ENCODE measurements at regions not wholly inside any gene's neighbourhood (a gene's known extent, or its start where the extent isn't known, plus 50 kb on each side); places are given as distances from the start of the nearest gene placed in this dataset.
"Not testable (repeated sequence)": the region's sequence is repeated elsewhere in the genome, so short reads cannot be mapped to it uniquely, and the experiment has no call there.

GRCh38 chr2:114128725-114129124 is 238.8 kb downstream of the ACTR3 start:
- no peak for DNase-seq (ENCODE audit: low read depth)

- DNase-seq (ENCODE audit: low read depth) = not testable (repeated sequence)
Measured at GRCh38 chr2:114132050-114132449, 242.2 kb downstream of the ACTR3 start.

DNA sequence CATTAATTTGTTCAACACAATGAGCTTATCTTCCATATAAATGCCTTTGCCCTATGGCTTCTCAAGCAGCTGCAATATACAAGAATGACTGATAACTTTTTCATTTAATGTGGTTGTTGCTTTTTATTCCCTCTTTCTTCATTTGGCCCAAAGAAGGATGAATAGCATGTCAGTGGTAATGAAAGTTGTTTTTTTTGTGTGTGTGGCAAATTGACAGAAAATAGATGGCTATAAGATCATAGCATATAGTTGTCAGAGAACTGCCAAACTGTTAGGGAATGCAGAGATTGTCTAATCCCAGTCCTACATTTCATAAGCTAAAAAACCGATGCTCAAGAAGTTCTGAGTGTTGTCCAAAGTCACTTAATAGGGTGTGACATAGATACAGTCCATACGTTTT is 244.3 kb downstream of the ACTR3 start:
- no peak for DNase-seq (ENCODE audit: low read depth)

GRCh38 chr2:114139542-114139941 is 249.7 kb downstream of the ACTR3 start:
- DNase-seq (ENCODE audit: low read depth) = no peak

GRCh38 chr2:114156366-114157056 is 266.6 kb downstream of the ACTR3 start:
- no peak for DNase-seq (ENCODE audit: low read depth)

- DNase-seq (ENCODE audit: low read depth) = no peak
Measured at GRCh38 chr2:114157057-114157385, 267.1 kb downstream of the ACTR3 start.

GRCh38 chr2:114160263-114160981 is 270.5 kb downstream of the ACTR3 start:
- no peak for DNase-seq (ENCODE audit: low read depth)

GRCh38 chr2:114161371-114161770 is 271.5 kb downstream of the ACTR3 start:
- DNase-seq (ENCODE audit: low read depth) = no peak

DNA sequence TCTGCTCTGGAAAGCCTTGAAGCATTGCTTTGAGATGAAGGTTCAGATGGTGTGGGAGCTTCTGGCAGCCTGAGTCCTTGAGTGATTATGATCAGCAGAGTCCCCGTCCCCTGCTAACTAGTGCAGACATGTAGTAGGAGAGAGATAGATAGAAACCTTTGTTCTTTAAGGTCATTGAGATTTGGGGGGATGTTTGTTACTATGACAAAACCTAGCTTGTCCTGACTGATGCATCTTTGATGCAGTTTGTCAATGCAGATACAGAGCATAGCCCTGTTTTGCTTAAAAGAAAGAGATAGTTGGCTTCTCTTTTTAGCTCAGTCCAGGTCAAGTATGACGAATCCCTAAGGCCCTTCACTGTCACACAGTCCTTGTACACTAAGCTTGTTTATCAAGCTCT is 274.6 kb upstream of the DPP10 start:
- DNase-seq (ENCODE audit: low read depth) = no peak

GRCh38 chr2:114170070-114170469 is 272.4 kb upstream of the DPP10 start:
- no peak for DNase-seq (ENCODE audit: low read depth)

GRCh38 chr2:114175507-114175906 is 266.9 kb upstream of the DPP10 start:
- no peak for DNase-seq (ENCODE audit: low read depth)

DNA sequence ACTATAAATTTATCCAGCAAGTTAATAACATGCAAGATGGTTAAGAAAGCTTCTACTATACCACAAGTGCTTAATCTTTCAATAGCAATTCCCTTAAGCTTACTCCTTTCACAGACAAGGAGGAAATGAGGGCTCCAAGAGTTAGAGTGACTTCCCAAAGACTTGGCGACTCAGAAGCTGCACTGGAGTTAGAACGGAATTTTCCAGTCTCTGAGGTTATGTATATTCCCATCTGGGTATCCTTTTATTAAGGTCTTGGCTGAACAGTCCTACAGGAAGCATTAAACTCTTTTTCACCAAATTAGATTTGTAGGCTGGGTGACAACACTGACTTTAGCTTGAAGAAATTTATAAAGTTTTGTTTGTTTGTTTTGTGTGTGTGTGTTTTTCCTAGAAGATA is 256.9 kb upstream of the DPP10 start:
- no peak for DNase-seq (ENCODE audit: low read depth)

DNA sequence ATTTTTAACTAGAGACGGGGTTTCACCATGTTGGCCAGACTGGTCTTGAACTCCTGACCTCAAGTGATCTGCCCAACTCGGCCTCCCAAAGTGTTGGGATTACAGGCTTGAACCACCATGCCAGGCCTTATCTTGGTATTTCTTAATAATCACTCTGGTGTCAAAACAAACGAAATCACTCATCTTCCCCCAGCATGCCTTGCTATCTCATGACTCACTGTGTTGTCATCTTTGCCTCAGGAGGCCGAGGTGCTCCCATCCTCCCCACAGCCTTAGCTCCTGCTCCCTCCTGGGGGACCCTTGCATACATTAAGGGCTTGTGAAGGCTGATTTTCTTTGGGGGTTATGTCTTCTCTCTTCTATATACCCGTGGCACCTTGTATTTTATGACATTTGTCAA is 250.1 kb upstream of the DPP10 start:
- no peak for DNase-seq (ENCODE audit: low read depth)

GRCh38 chr2:114201781-114202180 is 240.7 kb upstream of the DPP10 start:
- DNase-seq (ENCODE audit: low read depth) = no peak

GRCh38 chr2:114203679-114204078 is 238.8 kb upstream of the DPP10 start:
- no peak for DNase-seq (ENCODE audit: low read depth)

GRCh38 chr2:114213808-114214207 is 228.6 kb upstream of the DPP10 start:
- DNase-seq (ENCODE audit: low read depth) = no peak

- DNase-seq (ENCODE audit: low read depth) = no peak
Measured at GRCh38 chr2:114218383-114218782, 224.1 kb upstream of the DPP10 start.

DNA sequence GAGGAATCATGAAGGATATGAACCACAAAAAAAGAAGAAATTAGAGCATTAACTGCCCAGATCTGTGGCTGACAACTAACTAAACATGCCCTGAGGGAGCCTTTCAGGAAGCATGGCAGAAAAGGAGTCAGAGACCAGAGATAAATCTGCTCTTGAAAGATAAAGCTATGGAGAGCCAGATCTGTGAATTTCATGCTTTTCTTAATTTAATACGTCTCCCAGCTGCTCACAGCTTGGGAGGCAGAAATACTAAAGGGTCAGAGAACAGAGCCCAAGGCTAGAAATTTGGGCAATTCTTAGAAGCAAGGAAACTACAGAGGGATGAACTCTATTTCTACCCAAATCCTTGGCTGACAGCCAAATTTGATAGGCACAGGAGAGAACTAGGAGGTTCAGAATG is 223.0 kb upstream of the DPP10 start:
- no peak for DNase-seq (ENCODE audit: low read depth)

DNA sequence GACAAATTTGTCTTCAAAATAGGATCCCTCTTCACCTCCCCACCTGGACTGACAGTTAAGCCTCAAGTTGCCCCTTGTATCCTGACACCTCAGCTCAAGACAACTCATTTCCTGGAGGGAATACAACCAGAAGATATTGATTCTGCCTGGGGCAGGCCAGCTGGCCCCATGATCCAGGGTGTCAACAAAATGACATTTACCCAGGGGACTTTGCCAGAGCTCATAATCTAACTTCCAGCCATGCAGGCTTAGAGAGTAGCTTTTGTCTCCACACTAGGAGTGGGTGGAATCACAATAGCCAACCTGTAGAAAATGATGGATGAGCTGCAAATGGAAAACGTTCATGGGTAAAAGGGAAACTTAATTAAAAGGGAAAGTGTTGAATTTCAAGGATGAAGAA is 220.1 kb upstream of the DPP10 start:
- DNase-seq (ENCODE audit: low read depth) = no peak

- no peak for DNase-seq (ENCODE audit: low read depth)
Measured at GRCh38 chr2:114231921-114232320, 210.5 kb upstream of the DPP10 start.

- DNase-seq (ENCODE audit: low read depth) = no peak
Measured at GRCh38 chr2:114237331-114237730, 205.1 kb upstream of the DPP10 start.

DNA sequence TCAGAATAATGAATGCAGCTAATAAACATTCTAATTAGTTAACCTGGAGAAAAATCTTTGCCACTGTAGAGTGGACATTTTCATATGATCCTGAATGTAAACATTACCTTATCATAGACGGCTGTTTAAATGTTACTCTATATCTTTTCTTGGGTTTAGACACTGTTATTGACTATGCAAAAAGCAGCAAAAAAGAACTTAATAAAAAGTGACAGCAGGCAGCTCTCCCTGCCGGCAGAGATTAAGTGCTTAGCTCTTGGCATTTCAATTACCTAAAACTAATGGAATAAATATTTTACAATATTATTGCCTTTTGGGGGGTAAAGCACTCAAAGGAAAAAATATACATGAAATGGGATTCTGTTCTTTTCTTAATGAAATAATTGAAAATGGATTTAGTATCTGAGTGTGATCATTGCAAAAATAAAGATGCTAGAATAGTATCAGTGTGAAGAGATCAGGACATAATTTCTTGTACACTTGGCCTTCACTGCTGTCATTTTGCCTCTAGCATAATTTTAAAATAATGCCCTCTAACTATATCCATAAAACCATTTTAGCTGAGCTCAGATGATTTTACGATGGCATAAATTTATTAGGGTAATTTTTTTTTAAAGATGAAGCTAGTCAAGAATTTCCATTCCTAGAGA is 203.4 kb upstream of the DPP10 start:
- no peak for DNase-seq (ENCODE audit: low read depth)

DNA sequence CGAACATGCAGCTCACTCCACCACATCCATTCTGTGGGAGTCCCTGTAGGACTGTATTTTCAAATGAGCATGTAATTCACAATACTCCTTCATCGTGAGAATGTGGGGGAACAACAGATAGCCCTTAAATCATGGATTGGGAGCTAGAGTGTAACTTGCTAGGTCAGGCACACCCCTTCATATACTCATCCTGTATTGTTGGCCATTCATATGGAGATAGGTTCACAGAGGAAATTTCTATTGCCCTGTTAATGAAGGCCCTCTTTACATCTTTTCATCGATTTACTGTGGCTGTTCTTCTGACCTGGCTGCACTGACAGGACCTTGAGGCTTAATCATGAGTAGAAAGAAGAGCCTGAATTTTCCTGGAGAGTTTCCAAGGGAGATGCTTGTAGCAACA is 193.8 kb upstream of the DPP10 start:
- no peak for DNase-seq (ENCODE audit: low read depth)
